ENCODE measurements at regions not wholly inside any gene's neighbourhood (a gene's known extent, or its start where the extent isn't known, plus 50 kb on each side); places are given as distances from the start of the nearest gene placed in this dataset.

DNA sequence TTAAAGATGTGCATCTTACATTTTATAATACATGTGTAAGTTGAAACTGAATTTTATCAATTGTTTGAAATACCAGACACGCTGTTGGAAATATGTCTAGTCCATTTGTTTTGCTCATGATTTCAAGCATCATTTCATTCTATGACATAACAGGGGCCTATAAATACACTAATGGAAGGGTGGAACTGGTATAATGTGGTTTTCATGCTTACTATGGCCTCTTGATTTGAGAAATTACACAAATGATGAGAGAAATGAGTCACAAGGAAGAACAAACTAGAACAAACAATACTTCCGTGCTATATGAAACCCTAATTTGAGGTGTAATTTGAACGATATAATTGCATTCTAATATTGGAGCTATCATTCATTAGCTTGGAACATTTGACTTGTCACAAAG is 663.4 kb downstream of the SLC16A7 start:
- DNase-seq = no peak

DNA sequence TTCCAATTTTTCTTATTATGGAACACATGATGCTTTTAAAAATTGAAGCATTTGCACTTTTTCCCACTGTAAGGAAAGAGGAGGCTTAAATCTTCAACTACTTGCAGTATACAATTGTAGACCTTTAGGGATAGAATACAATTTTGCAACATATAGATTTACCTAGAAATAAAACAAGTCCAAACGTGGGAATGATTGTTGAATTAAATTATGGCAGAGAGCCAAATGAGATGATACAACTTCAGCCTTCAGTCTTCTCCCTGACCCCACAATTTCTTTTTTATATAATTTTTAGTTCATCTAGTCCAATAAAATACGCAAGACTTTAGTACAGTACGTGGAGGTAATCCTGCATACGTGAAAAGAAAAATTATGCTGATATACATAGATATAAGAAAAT is 666.5 kb downstream of the SLC16A7 start:
- DNase-seq = no peak

DNA sequence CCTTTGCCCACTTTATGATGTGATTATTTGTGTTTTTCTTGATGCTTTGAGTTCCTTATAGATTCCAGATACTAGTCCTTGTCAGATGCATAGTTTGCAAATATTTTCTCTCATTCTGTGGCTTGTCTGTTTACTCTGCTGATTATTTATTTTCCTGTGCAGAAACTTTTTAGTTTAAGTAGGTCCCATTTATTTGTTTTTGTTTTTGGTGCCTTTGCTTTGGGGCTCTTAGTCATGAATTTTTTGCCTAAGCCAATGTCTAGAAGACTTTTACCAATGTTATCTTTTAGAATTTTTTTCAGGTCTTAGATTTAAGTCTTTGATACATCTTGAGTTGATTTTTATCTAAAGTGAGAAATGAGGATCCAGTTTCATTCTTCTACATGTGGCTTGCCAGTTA is 667.3 kb downstream of the SLC16A7 start:
- no peak for DNase-seq

DNA sequence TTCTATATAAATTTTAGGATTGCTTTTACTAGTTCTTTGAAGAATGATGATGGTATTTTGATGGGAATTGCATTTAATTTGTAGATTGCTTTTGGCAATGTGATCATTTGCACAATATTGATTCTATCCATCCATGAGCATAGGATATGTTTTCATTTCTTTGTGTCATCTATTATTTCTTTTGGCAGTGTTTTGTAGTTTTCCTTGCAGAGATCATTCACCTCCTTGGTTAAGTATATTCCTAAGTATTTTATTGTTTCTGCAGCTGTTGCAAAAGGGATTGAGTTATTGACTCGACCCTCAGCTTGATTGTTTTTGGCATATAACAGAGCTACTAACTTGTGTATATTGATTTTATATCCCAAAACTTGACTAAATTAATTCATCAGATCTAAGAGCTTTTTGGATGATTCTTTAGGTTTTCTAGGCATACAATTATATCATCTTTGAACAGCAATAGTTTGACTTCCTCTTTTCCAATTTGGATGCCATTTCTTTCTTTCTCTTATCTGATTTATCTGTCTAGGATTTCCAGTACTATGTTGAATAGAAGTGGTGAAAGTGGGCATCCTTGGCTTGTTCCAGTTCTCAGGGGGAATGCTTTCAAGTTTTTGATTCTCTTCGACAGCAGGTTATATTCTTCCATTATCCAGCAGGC is 668.1 kb downstream of the SLC16A7 start:
- DNase-seq = no peak

DNA sequence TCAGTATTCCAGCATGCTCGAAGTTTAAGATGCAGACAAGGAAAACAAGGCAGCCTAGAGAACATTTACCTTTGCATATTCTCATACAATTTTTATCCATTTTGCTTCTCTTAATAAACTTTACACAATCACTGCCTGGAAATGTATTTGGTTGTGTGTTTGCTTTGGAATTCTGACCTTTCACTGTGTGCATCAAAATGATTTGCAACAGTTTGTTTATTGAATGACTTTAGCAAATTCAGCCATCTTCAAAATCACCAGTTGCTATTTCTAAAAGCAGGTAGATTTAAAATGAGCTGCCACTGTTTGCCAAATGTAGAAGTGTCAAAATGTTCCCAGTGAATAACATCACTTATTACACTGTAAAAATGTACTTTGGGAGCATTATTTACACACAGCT is 669.9 kb downstream of the SLC16A7 start:
- no peak for DNase-seq

DNA sequence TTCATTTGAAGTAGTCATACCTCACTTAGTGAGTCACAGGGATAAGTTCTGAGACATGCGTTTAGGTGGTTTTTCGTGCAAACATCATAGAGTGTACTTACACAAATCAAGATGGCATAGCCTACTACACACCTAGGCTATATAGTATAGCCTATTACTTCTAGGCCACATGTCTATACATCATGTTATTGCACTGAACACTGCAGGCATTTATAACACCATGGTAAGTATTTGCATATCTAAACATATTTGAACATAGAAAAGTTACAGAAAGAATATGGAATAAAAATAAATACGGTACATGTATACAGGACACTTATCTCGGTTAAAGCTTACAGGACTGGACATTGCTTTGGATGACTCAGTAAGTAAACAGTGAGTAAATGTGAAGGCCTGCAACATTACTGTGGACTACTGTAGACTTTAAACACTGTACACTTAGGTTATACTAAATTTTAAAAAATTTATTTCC is 670.6 kb downstream of the SLC16A7 start:
- DNase-seq = no peak

DNA sequence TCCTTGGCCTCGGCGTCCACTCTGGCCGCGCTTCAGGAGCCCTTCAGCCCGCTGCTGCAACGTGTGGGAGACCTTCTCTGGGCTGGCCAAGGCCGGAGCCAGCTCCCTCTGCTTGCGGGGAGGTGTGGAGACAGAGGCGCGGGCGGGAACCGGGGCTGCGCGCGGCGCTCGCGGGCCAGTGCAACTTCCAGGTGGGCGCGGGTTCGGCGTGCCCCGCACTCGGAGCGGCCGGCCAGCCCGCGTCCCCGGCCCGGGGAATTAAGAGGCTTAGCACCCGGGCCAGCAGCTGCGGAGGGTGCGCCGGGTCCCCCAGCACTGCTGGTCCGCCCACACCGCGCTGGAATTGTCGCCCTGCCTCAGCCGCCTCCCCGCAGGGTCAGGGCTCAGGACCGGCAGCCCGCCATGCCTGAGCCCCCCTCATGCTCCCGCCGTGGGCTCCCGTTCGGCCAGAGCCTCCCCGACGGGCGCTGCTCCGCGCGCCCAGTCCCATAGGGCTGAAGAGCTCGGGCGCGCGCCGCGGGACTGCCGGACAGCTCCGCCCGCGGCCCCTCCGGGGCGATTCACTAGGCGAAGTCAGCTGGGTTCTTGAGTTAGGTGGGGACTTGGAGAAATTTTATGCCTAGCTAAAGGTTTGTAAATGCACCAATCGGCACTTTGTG is 673.9 kb downstream of the SLC16A7 start:
- no peak for DNase-seq

DNA sequence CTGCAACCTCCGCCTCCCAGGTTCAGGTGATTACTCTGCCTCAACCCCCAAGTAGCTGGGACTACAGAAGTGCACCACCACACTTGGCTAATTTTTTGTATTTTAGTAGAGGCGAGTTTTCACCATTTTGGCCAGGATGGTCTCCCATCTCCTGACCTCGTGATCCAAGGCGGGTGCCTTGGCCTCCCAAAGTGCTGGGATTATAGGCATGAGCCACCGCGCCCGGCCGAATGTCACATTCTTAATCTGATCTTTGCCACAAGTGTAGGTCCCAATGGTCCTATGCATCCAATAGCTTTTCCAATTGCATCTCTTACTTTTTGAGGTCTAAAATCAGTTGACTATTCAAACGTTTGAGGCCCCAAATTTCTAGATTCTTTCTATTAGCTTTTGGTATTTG is 676.0 kb downstream of the SLC16A7 start:
- DNase-seq = no peak

DNA sequence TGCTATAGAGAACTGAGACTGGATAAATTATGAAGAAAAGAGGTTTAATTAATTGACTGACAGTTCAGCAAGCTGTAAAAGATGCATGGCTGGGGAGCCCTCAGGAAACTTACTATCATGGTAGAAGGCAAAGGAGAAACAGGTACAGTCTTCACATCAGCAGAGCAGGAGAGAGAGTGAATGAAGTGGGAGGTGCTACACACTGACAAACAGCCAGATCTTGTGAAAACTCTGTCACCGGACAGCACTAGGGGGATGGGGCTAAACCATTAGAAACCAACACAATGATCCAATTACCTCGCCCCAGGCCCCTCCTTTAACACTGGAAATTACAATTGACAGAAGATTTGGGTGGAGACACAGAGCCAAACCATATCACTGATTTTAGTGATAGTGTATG is 682.4 kb downstream of the SLC16A7 start:
- no peak for DNase-seq

DNA sequence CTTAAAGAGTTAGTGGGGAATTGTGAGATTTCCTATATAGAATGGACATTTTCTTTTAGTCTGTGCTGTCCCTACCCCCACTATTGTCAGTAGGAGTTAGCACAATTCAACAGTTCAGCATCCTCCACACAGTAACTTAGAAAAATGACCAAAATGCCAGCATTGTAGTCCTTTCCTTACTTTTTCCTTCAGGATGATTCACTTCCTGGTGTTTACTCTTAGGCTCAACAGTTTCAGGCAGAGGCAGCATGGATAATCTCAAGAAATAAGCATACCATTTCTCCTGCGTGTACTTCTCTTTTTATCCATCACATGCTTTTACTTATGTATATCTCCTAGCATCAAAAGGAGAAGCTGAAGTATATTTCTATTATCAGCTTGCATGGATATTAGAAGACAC is 683.4 kb downstream of the SLC16A7 start:
- no peak for DNase-seq

DNA sequence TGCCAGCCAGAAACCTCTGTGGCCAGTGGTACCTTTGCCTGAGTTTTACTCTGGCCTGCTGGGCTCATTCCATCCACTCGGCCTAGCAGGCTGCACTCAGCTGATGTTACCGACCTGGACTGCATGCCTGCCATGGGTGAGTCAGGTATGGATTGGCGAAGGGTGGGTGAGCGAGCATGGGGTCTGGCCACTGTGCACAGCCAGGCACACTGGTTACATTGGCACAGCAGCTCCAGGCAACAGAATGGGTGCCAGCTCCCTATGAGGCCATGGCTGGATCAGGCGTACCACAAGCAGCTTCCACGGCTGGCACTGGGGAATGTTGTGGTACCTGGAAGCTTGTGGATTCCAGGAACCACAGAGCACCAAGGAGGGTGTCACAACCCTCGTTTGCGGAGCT is 685.7 kb downstream of the SLC16A7 start:
- DNase-seq = no peak

DNA sequence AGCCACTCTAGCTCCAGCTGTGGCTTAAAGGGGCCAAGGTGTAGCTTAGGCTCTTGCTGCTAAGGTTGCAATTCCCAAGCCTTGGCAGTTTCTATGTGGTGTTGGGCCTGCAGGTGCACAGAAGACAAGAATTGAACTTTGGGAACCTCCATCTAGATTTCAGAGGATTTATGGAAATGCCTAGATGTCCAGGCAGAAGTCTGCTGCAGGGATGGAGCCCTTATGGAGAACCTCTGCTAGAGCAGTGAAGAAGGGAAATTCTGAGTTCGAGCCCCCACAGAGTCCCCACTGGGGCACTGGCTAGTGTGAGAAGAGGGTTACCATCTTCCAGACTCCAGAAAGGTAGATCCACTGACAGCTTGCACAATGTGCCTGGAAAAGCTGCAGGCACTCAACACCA is 694.7 kb downstream of the SLC16A7 start:
- no peak for DNase-seq

DNA sequence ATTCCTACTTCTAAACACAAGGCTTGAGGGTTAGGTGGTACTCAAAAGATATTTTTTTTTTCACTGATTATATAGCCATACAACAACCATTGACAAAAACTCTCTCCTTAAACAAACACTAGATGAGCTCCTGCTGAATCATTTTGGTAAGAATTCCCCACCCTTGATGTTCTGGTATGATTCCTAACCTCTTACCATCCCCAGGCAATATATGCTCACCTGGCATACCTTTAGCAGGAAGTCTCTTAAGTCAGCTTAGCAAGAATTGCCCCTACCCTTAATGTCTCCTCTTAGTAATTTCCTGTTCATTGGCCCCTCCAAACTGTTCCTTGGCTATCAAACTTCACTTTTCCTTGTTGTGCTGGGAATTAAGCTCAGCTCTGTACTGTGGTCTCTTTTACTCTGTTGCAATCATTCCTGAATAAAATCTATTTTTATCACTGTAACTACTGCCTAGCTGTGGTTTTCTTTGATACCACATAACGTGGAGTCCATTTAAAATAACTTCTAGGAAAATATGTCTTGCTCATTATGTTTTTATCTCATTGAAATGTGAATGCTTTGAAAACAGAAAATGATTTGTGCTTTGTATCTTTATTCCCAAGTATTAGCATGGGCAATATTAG is 712.6 kb downstream of the SLC16A7 start:
- no peak for DNase-seq

DNA sequence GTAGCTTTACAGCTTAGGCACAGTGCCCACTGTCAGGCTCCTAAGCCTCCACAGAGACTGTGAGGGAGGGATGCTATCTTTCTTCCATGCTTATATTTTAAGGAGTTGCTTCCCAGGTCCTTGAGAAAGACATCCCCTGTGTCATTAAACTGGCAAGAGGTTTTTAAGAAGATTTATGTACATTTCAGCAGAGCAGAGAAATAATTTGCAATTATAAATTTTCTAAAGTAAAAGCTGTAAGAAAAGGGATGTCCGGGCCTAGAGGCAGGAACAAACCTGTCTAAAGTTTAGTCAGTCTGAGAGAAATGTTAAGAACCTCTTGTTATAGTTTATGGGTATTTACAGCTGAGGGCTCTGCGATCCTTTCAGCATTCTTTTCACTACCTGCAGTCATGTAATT is 716.1 kb downstream of the SLC16A7 start:
- DNase-seq = no peak

DNA sequence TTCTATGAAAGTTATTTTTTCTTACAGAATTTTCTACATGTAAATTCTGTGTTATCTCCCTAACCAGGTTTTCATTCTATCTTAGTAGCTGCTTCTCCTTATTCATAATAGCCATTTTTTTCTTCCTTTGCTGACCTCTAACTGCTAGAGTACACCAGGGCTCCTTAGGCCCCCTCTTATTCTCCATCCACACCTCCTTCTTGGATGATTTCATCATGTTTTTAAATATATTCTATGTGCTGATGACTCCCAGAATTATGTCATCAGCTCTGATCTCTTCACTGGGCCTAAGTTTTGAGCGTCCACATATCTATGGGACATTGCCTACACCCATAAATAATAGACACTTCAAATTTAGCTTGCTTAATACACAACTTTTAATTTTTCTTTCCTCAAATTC is 721.5 kb downstream of the SLC16A7 start:
- DNase-seq = no peak

DNA sequence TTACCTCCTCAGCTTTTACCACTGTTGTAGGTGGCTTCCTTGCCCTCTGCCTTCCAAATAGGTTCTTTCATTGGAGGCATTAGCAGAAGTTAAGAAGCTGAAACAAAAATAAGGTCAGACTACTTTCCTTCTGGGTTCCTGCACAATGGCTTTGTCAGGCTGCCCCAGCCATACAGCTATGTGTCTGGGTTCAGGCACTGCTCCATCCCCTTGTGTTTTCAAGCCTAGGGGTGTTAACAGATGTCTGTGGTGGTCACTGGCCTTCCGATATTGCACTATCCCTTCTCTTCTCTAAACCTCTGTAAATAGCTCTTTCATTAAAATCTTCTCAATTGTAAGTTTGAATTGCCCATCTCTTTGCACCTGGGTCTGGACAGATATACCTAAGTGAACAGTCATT is 728.9 kb downstream of the SLC16A7 start:
- DNase-seq = no peak

DNA sequence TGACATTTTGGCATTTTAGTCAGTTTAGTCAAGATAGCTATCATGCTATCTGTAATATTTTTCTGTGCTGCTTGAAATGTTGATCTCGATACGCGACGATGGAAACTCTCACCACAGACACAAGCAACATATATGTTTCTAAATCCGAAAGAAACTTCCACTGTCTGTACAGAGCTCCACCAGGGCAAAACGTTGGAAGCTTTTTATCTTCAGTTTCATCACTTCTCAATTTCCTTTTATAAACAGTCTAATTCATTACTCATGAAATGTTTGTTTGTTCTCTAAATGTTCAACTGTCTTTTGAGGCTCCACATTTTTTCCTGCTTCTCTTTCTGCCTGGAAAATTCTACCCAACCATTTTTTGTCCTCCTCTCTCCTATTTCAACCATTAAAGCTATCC is 737.6 kb downstream of the SLC16A7 start:
- no peak for DNase-seq

DNA sequence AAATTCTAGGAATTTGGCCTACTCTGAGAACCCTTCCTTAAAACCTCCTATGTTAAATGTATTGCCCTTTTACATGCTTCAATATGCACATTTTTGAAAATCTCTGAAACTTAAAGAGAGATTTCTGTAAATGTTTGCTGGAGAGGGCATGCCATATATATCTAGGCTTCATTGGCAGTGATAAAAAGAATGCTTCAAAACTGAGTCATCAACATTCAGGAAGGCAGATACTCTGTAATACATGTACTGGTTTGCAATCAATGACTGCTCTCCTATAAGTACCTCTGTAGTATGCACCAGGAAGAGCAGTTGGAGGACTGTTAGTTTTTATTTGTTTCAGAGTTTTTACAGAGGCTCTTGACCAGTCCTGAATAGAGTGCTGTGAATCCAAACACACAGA is 739.9 kb downstream of the SLC16A7 start:
- no peak for DNase-seq

DNA sequence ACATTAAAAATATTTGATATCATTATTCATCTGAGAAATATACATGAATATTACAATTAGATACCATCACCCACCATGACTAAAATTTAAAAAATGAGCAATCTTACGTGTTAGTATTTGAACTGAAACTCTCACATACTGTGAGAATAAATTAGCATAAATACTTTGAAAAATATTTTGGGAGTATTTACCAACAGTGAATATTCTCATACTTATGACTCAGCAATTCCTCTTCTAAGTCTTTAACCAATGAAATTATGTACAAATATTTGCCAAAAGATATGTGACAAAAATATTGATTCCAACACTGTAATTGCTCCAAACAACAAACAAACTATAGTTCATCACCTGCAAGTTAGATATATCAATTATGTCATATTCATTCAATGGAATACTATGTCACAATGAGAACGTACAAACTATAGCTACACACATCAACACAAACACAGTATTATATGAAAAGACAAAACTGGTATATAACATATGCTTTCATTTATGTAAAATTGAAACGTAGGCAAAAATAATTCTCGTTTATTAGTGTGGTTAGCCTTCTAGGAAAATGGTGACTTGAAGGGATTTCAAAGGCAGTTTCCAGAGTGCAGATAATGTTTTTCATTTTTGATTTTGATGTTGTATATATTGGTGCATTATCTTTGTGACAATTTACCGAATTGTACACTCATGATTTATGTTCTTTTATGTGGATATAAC is 742.2 kb downstream of the SLC16A7 start:
- DNase-seq = no peak

DNA sequence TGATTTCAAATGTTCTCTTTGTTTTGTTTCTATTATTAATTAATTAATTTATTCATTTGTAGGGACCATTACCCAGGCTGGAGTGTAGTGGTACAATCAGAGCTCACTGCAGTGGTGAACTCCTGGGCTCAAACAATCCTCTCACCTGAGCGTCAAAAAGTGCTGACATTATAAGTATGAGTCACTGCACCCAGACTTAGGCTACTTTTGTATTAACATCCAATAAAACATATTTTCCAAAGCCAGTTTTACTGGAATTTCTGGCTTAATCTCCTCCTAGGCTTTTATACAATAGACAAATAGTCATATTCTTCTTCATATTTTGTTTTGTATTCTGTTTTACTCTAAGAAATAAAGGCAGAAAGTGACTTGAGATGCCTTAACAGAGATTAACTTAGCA is 749.6 kb downstream of the SLC16A7 start:
- no peak for DNase-seq

DNA sequence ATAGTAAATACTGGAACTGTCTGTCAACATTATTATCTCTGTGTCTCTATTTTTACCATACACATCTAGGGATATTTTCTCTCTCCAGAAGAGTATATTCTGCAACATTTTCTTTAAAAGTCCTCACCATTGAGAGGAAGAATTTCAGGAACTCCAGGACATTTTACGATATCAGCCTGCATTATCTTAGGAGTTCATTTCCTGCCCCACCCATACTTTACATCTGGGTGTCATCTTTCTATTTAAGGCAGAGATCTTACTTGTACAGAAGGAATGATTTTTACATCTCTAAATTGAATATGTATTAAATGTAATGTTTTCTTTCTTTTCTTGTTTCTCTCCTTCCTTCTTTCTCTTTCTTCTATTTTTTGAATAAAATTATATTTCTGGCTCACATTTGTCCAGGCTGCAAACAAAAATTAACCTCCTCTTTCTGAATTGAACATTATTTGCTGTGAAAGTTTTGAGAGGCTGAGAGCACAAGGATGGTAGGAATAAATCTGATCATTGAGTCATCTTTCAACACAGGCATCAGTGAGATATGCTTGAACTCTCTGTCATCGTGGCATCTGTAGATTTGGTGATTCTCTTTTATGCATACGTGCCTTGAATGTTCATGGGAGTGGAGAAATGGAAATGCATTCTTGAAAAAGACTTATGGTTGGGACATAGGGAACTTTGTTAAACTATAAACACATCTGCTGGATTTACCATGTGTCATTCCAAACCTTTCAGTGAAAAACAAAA is 753.6 kb downstream of the SLC16A7 start:
- DNase-seq = no peak

DNA sequence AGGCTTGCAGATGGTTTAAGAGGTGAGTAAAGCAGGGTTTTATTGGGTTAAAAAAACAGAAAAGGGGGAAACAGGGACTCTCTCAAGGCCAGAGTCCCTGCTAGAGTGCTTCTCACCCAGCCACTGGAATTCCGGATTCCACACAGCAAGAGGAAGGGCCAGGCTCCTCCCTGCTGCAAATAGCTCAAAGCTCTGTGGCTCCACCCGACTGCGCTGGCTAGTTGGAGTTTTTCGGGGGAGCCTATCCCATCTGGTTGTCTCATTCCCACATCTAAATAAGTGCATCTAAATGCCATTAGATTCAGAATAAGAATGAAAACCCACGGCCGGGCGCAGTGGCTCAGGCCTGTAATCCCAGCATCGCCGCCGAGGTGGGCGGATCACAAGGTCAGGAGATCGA is 791.5 kb downstream of the SLC16A7 start:
- no peak for DNase-seq

DNA sequence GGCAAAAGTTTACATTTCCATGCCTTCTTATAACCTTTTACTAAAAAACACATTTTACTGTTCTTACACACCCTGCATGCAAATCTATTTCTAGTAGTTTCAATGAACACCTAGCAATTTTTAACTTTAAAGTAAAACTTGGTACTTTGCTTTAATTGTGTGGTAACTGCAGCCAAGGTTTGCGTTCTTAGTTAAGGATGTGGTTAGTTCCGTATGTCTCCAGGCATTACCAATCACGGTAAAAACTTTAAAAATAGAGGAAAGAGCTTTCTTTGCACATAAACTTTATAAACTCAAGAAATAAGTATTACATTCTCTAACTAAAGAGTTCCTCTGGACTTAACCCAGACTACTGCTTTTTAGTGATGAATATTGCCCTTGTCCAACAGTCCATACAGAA is 795.2 kb downstream of the SLC16A7 start:
- no peak for DNase-seq
